ENCODE measurements at regions not wholly inside any gene's neighbourhood (a gene's known extent, or its start where the extent isn't known, plus 50 kb on each side); places are given as distances from the start of the nearest gene placed in this dataset.

- no peak for TF ChIP-seq PATZ1 (CRISPR knock-in tag; IDR thresholded peaks at IDR 0.05; ENCODE audit: borderline replicate concordance)
- no peak for TF ChIP-seq TCF4 (CRISPR knock-in tag; IDR thresholded peaks at IDR 0.05; ENCODE audit: borderline replicate concordance)
- TF ChIP-seq RARB (CRISPR knock-in tag; IDR thresholded peaks at IDR 0.05), result no peak
- no peak for TF ChIP-seq TSHZ2 (CRISPR knock-in tag; IDR thresholded peaks at IDR 0.05)
- TF ChIP-seq ISL1 (CRISPR knock-in tag; IDR thresholded peaks at IDR 0.05), result no peak
- no peak for TF ChIP-seq TOX (CRISPR knock-in tag; IDR thresholded peaks at IDR 0.05; ENCODE audit: borderline replicate concordance)
- no peak for TF ChIP-seq BACH2 (CRISPR knock-in tag; IDR thresholded peaks at IDR 0.05; ENCODE audit: borderline replicate concordance)
- TF ChIP-seq ZNF8 (CRISPR knock-in tag; IDR thresholded peaks at IDR 0.05), result no peak
- no peak for TF ChIP-seq ZNF70 (CRISPR knock-in tag; IDR thresholded peaks at IDR 0.05)
- no peak for TF ChIP-seq ZFP30 (CRISPR knock-in tag; IDR thresholded peaks at IDR 0.05)
- TF ChIP-seq ZFP3 (CRISPR knock-in tag; IDR thresholded peaks at IDR 0.05), result no peak
- no peak for TF ChIP-seq CSDC2 (CRISPR knock-in tag; IDR thresholded peaks at IDR 0.05)
- TF ChIP-seq PPARA (CRISPR knock-in tag; IDR thresholded peaks at IDR 0.05; ENCODE audit: borderline replicate concordance), result no peak
- TF ChIP-seq, protein P1, sequence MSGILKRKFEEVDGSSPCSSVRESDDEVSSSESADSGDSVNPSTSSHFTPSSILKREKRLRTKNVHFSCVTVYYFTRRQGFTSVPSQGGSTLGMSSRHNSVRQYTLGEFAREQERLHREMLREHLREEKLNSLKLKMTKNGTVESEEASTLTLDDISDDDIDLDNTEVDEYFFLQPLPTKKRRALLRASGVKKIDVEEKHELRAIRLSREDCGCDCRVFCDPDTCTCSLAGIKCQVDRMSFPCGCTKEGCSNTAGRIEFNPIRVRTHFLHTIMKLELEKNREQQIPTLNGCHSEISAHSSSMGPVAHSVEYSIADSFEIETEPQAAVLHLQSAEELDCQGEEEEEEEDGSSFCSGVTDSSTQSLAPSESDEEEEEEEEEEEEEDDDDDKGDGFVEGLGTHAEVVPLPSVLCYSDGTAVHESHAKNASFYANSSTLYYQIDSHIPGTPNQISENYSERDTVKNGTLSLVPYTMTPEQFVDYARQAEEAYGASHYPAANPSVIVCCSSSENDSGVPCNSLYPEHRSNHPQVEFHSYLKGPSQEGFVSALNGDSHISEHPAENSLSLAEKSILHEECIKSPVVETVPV (CRISPR knock-in tag; IDR thresholded peaks at IDR 0.05), result no peak
Observed at GRCh38 chr13:107574517-107575210, 640.7 kb downstream of the LIG4 start.
